OCI-LY3 (cell line): ENCODE measurements at regions not wholly inside any gene's neighbourhood (a gene's known extent, or its start where the extent isn't known, plus 50 kb on each side); places are given as distances from the start of the nearest gene placed in this dataset.

Experiments
- EZH2phosphoT487 ChIP-seq: fragments of 200-600 bp; shearing (Covaris generic); IDR thresholded peaks from 2 replicates; pipeline ENCODE4 v1.6.1; 2018; ENCODE audit warnings: antibody characterized with exemption, mixed run types, low read depth
- TF ChIP-seq, protein P1 (sequence below): fragments of 200-600, 300-600 bp; sonication (generic); IDR thresholded peaks from 2 replicates; pipeline ENCODE4 v1.5.1; 2014; ENCODE audit warnings: antibody characterized with exemption, low read length, low read depth

DNA sequence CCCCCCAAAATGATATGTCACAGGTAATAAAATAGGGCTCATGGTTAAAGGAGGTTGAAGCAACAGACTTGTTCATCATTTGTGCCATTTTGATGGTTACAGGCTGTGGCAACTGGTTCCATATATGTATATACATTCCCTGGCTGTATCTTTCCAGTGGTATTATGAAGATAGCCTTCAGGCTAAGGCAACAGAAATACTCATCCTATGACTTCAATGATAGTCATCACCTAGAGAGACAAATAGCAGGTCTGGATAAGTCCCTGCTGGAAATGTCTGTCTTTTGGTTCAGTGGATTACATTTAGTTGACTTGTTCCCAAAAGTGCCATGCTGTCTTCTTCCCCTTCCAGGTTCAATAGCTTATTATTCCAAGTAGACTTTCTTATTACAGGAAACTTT is 997.4 kb downstream of the FLRT2 start:
- no peak for TF ChIP-seq EZH2phosphoT487
- TF ChIP-seq, protein P1, sequence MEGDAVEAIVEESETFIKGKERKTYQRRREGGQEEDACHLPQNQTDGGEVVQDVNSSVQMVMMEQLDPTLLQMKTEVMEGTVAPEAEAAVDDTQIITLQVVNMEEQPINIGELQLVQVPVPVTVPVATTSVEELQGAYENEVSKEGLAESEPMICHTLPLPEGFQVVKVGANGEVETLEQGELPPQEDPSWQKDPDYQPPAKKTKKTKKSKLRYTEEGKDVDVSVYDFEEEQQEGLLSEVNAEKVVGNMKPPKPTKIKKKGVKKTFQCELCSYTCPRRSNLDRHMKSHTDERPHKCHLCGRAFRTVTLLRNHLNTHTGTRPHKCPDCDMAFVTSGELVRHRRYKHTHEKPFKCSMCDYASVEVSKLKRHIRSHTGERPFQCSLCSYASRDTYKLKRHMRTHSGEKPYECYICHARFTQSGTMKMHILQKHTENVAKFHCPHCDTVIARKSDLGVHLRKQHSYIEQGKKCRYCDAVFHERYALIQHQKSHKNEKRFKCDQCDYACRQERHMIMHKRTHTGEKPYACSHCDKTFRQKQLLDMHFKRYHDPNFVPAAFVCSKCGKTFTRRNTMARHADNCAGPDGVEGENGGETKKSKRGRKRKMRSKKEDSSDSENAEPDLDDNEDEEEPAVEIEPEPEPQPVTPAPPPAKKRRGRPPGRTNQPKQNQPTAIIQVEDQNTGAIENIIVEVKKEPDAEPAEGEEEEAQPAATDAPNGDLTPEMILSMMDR: no peak
